HCT116 (cell line): ENCODE measurements at regions not wholly inside any gene's neighbourhood (a gene's known extent, or its start where the extent isn't known, plus 50 kb on each side); places are given as distances from the start of the nearest gene placed in this dataset.

Experiments used
- ATAC-seq: fragments of 200-7000 bp; cut with Tn5 transposase; 2 replicates; pipeline ENCODE4 v1.9.1; 2020; ENCODE audit warnings: mild to moderate bottlenecking, moderate library complexity
- BruUV-seq: library from RNA; stranded (reverse); fragments of 400-500 nt; replicated peaks from 2 replicates; lab custom pipeline; 2021; lab: Mats Ljungman, UMichigan
- CTCF ChIA-PET: fragments of 300-600 bp; sonication (Branson Sonifier 250); formaldehyde crosslinking; loops from one replicate; lab custom pipeline; 2021; ENCODE audit warnings: antibody characterized with exemption; lab: Charles Lee
- POLR2A ChIA-PET: fragments of 300-600, 350-600 bp; sonication (Branson Sonifier 250); formaldehyde crosslinking; loops from one replicate; lab custom pipeline; 2021; ENCODE audit warnings: antibody characterized with exemption; lab: Charles Lee
- RAD21 ChIA-PET, 2 experiments: fragments of 300-600 bp; sonication (Branson Sonifier 250); formaldehyde crosslinking; loops; one replicate each; lab custom pipeline; 2023; ENCODE audit warnings: low total read pairs in 2 of 2; ENCODE audit not compliant: uncharacterized antibody in 2 of 2, unreplicated experiment in 2 of 2, low non-redundant PET in 1 of 2; lab: Charles Lee
- DNase-seq: peaks from one replicate; pipeline ENCODE4 v3.0.0-alpha.2; 2010; ENCODE audit warnings: low read depth, low spot score
- H2AFZ ChIP-seq: fragments of 200-600 bp; shearing (Covaris generic), sonication (generic); 2 replicates; pipeline ENCODE4 v1.6.1; 2017; ENCODE audit warnings: low read depth, mixed run types, mixed read lengths, antibody characterized with exemption, low read length; ENCODE audit not compliant: poor library complexity, severe bottlenecking
- H3K27ac ChIP-seq: 2 replicates; pipeline ENCODE4 v1.5.1; 2012; ENCODE audit warnings: low read depth, low read length
- H3K27me3 ChIP-seq: fragments of 200-600 bp; sonication (generic); 2 replicates; pipeline ENCODE4 v1.6.1; 2016; ENCODE audit warnings: mixed run types, low read length, mixed read lengths; ENCODE audit not compliant: insufficient read depth
- H3K36me3 ChIP-seq, 2 experiments: fragments of 200-500 bp in 1 of 2; fragments of 200-600 bp in 1 of 2; sonication (Bioruptor generic) in 1 of 2; sonication (generic) in 1 of 2; 2 replicates each; pipeline versions ENCODE4 v1.5.1 to v1.6.1; 2014 to 2016; ENCODE audit warnings: low read length in 2 of 2, inconsistent platforms in 1 of 2, mixed read lengths in 1 of 2, mixed run types in 1 of 2; ENCODE audit not compliant: insufficient read depth in 2 of 2, control insufficient read depth in 1 of 2
- H3K4me1 ChIP-seq, 2 experiments: fragments of 200-600 bp in 1 of 2; sonication (generic) in 1 of 2; 2 replicates each; pipeline versions ENCODE4 v1.5.1 to v1.6.1; 2012 to 2017; ENCODE audit warnings: low read length in 2 of 2, inconsistent platforms in 1 of 2, mild to moderate bottlenecking in 1 of 2, mixed read lengths in 1 of 2, mixed run types in 1 of 2, moderate library complexity in 1 of 2; ENCODE audit not compliant: insufficient read depth in 2 of 2, control insufficient read depth in 1 of 2
- H3K4me2 ChIP-seq: fragments of 200-600 bp; sonication (generic); 2 replicates; pipeline ENCODE4 v1.6.1; 2017; ENCODE audit warnings: mixed run types, low read length, mixed read lengths
- H3K4me3 ChIP-seq, 2 experiments: fragments of 200-600 bp in 1 of 2; sonication (generic) in 1 of 2; replicated peaks in 1 of 2; 2 replicates each; pipeline ENCODE4 v1.5.1; 2011 to 2016; ENCODE audit warnings: low read length in 2 of 2, control low read depth in 1 of 2, low read depth in 1 of 2, mild to moderate bottlenecking in 1 of 2, mixed read lengths in 1 of 2, mixed run types in 1 of 2
- H3K79me2 ChIP-seq: fragments of 200-600 bp; sonication (generic); 2 replicates; pipeline ENCODE4 v1.6.1; 2017; ENCODE audit warnings: mild to moderate bottlenecking, mixed run types, low read length, moderate library complexity, mixed read lengths; ENCODE audit not compliant: insufficient read depth
- H3K9ac ChIP-seq: fragments of 200-600 bp; sonication (generic); 2 replicates; pipeline ENCODE4 v1.6.1; 2016; ENCODE audit warnings: low read length, mixed read lengths
- H3K9me2 ChIP-seq: fragments of 200-600 bp; sonication (generic), shearing (Covaris generic); 2 replicates; pipeline ENCODE4 v1.6.1; 2017; ENCODE audit warnings: mixed run types, mild to moderate bottlenecking, moderate library complexity; ENCODE audit not compliant: insufficient read depth
- H3K9me3 ChIP-seq, 2 experiments: fragments of 200-500 bp in 1 of 2; fragments of 200-600 bp in 1 of 2; sonication (Bioruptor generic) in 1 of 2; sonication (generic) in 1 of 2; 2 replicates each; pipeline ENCODE4 v1.6.1; 2014 to 2017; ENCODE audit warnings: low read length in 2 of 2, mixed read lengths in 2 of 2, inconsistent platforms in 1 of 2, low read depth in 1 of 2, mild to moderate bottlenecking in 1 of 2, mixed run types in 1 of 2, moderate library complexity in 1 of 2; ENCODE audit not compliant: control insufficient read depth in 1 of 2, insufficient read depth in 1 of 2
- H4K20me1 ChIP-seq: fragments of 200-600 bp; sonication (generic), shearing (Covaris generic); 2 replicates; pipeline ENCODE4 v1.6.1; 2017; ENCODE audit warnings: mixed run types, mild to moderate bottlenecking, moderate library complexity; ENCODE audit not compliant: insufficient read depth
- ATF3 ChIP-seq: IDR thresholded peaks from 2 replicates; pipeline ENCODE4 v1.6.1; 2012
- CBX3 ChIP-seq: IDR thresholded peaks from 2 replicates; pipeline ENCODE4 v1.6.1; 2012; ENCODE audit warnings: low read depth
- EGR1 ChIP-seq: IDR thresholded peaks from 2 replicates; pipeline ENCODE4 v1.6.1; 2012; ENCODE audit warnings: low read depth
- ELF1 ChIP-seq: IDR thresholded peaks from 2 replicates; pipeline ENCODE4 v1.6.1; 2012; ENCODE audit warnings: low read depth, borderline replicate concordance
- EZH2 ChIP-seq: fragments of 200-600 bp; sonication (generic); IDR thresholded peaks from 2 replicates; pipeline ENCODE4 v1.6.1; 2017; ENCODE audit warnings: antibody characterized with exemption, mixed run types
- EZH2phosphoT487 ChIP-seq: fragments of 200-600 bp; IDR thresholded peaks from 2 replicates; pipeline ENCODE4 v1.6.1; 2018; ENCODE audit warnings: antibody characterized with exemption, borderline replicate concordance
- FOSL1 ChIP-seq: IDR thresholded peaks from 2 replicates; pipeline ENCODE4 v1.6.1; 2012; ENCODE audit warnings: low read depth
- MAX ChIP-seq: IDR thresholded peaks from 2 replicates; pipeline ENCODE4 v1.6.1; 2012
- POLR2A ChIP-seq: IDR thresholded peaks from 2 replicates; pipeline ENCODE4 v1.7.0; 2011; ENCODE audit warnings: borderline replicate concordance; ENCODE audit not compliant: insufficient read depth, insufficient read length; ENCODE audit errors: extremely low read depth
- POLR2AphosphoS5 ChIP-seq: IDR thresholded peaks from 2 replicates; pipeline ENCODE4 v1.6.1; 2011; ENCODE audit warnings: mild to moderate bottlenecking, low read depth, low read length, moderate library complexity
- SIN3A ChIP-seq: IDR thresholded peaks from 2 replicates; pipeline ENCODE4 v1.6.1; 2012; ENCODE audit warnings: low read depth
- SP1 ChIP-seq: IDR thresholded peaks from 2 replicates; pipeline ENCODE4 v1.6.1; 2012; ENCODE audit warnings: low read depth
- TCF7L2 ChIP-seq: IDR thresholded peaks from 2 replicates; pipeline ENCODE4 v1.7.0; 2011; ENCODE audit warnings: borderline replicate concordance, inconsistent platforms; ENCODE audit not compliant: insufficient read depth, insufficient read length; ENCODE audit errors: extremely low read depth
- YY1 ChIP-seq: IDR thresholded peaks from 2 replicates; pipeline ENCODE4 v1.6.1; 2011; ENCODE audit warnings: low read length, low read depth, moderate library complexity, mild to moderate bottlenecking; ENCODE audit not compliant: insufficient replicate concordance; ENCODE audit errors: extremely low read depth
- ZBTB33 ChIP-seq: IDR thresholded peaks from 2 replicates; pipeline ENCODE4 v1.6.1; 2011; ENCODE audit warnings: mild to moderate bottlenecking, low read length, moderate library complexity; ENCODE audit not compliant: insufficient replicate concordance; ENCODE audit errors: extremely low read depth
- ZFX ChIP-seq: fragments of 450-650 bp; IDR thresholded peaks from 2 replicates; pipeline ENCODE4 v1.6.1; 2017
- intact Hi-C: fragments of 100-400 bp; cut with micrococcal nuclease; formaldehyde crosslinking; loops from 2 replicates; pipeline ENCODE4 v1.10.0; 2022

- TF ChIP-seq ZFX = no peak
- no peak for TF ChIP-seq YY1
- TF ChIP-seq ELF1 = no peak
- no peaks in the 10 kb centered on the region for H3K4me1 ChIP-seq
- H3K9ac ChIP-seq = no peak overlapping the region
- H3K4me3 ChIP-seq = no peak overlapping the region
- H2AFZ ChIP-seq = no peak overlapping the region
- no peaks in the 10 kb centered on the region for H3K9me2 ChIP-seq
- no peaks in the 10 kb centered on the region; a peak in 1 of 4 replicates for H3K36me3 ChIP-seq
- no peaks in the 10 kb centered on the region for H3K27me3 ChIP-seq
- no TSS peak for BruUV-seq
- no peak overlapping the region for H3K27ac ChIP-seq
- DNase-seq = no peak
- ChIA-PET CTCF (no interaction called here), POLR2A (no interaction called here), RAD21 (no interaction called here)
- no peak overlapping the region for H3K4me2 ChIP-seq
- ATAC-seq = no peak
- no peaks in the 10 kb centered on the region for H3K9me3 ChIP-seq
- no peaks in the 10 kb centered on the region for H3K79me2 ChIP-seq
- no peaks in the 10 kb centered on the region for H4K20me1 ChIP-seq
- intact Hi-C loops = no loop called here
Measured at GRCh38 chr14:42624980-42625761, 1018.5 kb downstream of the LRFN5 start.

- no TSS peak for BruUV-seq
- Histone ChIP-seq H3K79me2 (no peaks in the 10 kb centered on the region), H3K4me1 (no peaks in the 10 kb centered on the region), H3K27ac (no peak overlapping the region)
- TF ChIP-seq SP1 (no peak), POLR2A (no peak), FOSL1 (no peak), MAX (no peak), POLR2AphosphoS5 (no peak), ELF1 (no peak), CBX3 (no peak), ZFX (no peak), TCF7L2 (no peak), EGR1 (no peak), EZH2 (no peak), ZBTB33 (no peak), SIN3A (no peak), ATF3 (no peak), EZH2phosphoT487 (no peak)
- TF ChIP-seq, all 23 proteins: peak for 0
- Histone ChIP-seq H3K4me3 (no peak overlapping the region), H2AFZ (no peak overlapping the region), H3K36me3 (no peaks in the 10 kb centered on the region), H3K9ac (no peak overlapping the region), H3K4me2 (no peak overlapping the region), H4K20me1 (no peaks in the 10 kb centered on the region), H3K9me2 (no peaks in the 10 kb centered on the region), H3K27me3 (no peaks in the 10 kb centered on the region), H3K9me3 (no peaks in the 10 kb centered on the region; a peak in 1 of 4 replicates)
- ChIA-PET POLR2A (no interaction called here), CTCF (no interaction called here), RAD21 (no interaction called here)
- DNase-seq (no peak), ATAC-seq (no peak)
- intact Hi-C loops = no loop called here
Measured at GRCh38 chr14:42617005-42617404, 1010.3 kb downstream of the LRFN5 start.
